ENCODE measurements at regions not wholly inside any gene's neighbourhood (a gene's known extent, or its start where the extent isn't known, plus 50 kb on each side); places are given as distances from the start of the nearest gene placed in this dataset.

- Histone ChIP-seq H3K4me2 (no peak overlapping the region), H3K4me3 (no peak overlapping the region), H3K4me1 (ENCODE audit: insufficient read depth) (no peaks in the 10 kb centered on the region), H3F3A (replicated peaks; ENCODE audit: low read depth) (no peaks in the 10 kb centered on the region), H3K79me2 (replicated peaks; ENCODE audit: insufficient read depth) (no peaks in the 10 kb centered on the region), H3K36me3 (ENCODE audit: insufficient read depth) (no peaks in the 10 kb centered on the region), H4K20me1 (replicated peaks; ENCODE audit: insufficient read depth) (no peaks in the 10 kb centered on the region), H2AFZ (0 out of 2 replicates have a peak overlapping the region, but pooled peaks have one; percentile 78), H3K27ac (ENCODE audit: low read depth) (no peak overlapping the region), H3K27me3 (ENCODE audit: insufficient read depth) (no peaks in the 10 kb centered on the region), H3K9me2 (ENCODE audit: insufficient read depth) (no peaks in the 10 kb centered on the region)
- Mint-ChIP-seq H3K4me3 (no peak overlapping the region), H3K27me3 (ENCODE audit: insufficient read depth, low read depth, poor library complexity) (peaks cover 5% of the 10 kb centered on the region), H3K9me3 (no peaks in the 10 kb centered on the region), H3K36me3 (ENCODE audit: low read depth) (no peaks in the 10 kb centered on the region), H3K27ac (no peak overlapping the region), H3K4me1 (no peaks in the 10 kb centered on the region)
- ATAC-seq (no peak), DNase-seq (ENCODE audit: low spot score) (no peak)
- TF ChIP-seq, protein P1, sequence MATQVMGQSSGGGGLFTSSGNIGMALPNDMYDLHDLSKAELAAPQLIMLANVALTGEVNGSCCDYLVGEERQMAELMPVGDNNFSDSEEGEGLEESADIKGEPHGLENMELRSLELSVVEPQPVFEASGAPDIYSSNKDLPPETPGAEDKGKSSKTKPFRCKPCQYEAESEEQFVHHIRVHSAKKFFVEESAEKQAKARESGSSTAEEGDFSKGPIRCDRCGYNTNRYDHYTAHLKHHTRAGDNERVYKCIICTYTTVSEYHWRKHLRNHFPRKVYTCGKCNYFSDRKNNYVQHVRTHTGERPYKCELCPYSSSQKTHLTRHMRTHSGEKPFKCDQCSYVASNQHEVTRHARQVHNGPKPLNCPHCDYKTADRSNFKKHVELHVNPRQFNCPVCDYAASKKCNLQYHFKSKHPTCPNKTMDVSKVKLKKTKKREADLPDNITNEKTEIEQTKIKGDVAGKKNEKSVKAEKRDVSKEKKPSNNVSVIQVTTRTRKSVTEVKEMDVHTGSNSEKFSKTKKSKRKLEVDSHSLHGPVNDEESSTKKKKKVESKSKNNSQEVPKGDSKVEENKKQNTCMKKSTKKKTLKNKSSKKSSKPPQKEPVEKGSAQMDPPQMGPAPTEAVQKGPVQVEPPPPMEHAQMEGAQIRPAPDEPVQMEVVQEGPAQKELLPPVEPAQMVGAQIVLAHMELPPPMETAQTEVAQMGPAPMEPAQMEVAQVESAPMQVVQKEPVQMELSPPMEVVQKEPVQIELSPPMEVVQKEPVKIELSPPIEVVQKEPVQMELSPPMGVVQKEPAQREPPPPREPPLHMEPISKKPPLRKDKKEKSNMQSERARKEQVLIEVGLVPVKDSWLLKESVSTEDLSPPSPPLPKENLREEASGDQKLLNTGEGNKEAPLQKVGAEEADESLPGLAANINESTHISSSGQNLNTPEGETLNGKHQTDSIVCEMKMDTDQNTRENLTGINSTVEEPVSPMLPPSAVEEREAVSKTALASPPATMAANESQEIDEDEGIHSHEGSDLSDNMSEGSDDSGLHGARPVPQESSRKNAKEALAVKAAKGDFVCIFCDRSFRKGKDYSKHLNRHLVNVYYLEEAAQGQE (IDR thresholded peaks at IDR 0.05; ENCODE audit: unreplicated experiment), result no peak
- TF ChIP-seq ZNF331 (CRISPR knock-in tag; IDR thresholded peaks at IDR 0.05; ENCODE audit: low read depth), result no peak
- no peak for TF ChIP-seq ZNF462 (CRISPR knock-in tag; IDR thresholded peaks at IDR 0.05)
- no peak for TF ChIP-seq ETS1 (IDR thresholded peaks at IDR 0.05)
- no peak for TF ChIP-seq JUNB (IDR thresholded peaks at IDR 0.05; ENCODE audit: unreplicated experiment)
- TF ChIP-seq STAT1 (IDR thresholded peaks at IDR 0.05; ENCODE audit: unreplicated experiment), result no peak
- TF ChIP-seq CTCF (conservative IDR thresholded peaks at IDR 0.05; ENCODE audit: low read depth in 2 of 2), result no peak
- no peak for TF ChIP-seq EZH2phosphoT487 (IDR thresholded peaks at IDR 0.05; ENCODE audit: unreplicated experiment)
- TF ChIP-seq NANOG (IDR thresholded peaks at IDR 0.05; ENCODE audit: borderline replicate concordance), result no peak
- no peak for TF ChIP-seq EZH2 (IDR thresholded peaks at IDR 0.05; ENCODE audit: low read depth, unreplicated experiment)
- TF ChIP-seq ZNF114 (CRISPR knock-in tag; IDR thresholded peaks at IDR 0.05), result no peak
- TF ChIP-seq POLR2AphosphoS5 (IDR thresholded peaks at IDR 0.05; ENCODE audit: low read depth), result no peak
- no peak for TF ChIP-seq CREB1 (CRISPR knock-in tag; IDR thresholded peaks at IDR 0.05; ENCODE audit: low read depth)
These were observed 201.5 kb downstream of the SMAD2 start for GRCh38 chr18:47728921-47729320.
